Epithelial cell of esophagus (primary cell): ENCODE measurements at regions not wholly inside any gene's neighbourhood (a gene's known extent, or its start where the extent isn't known, plus 50 kb on each side); places are given as distances from the start of the nearest gene placed in this dataset.
"Not testable (repeated sequence)": the region's sequence is repeated elsewhere in the genome, so short reads cannot be mapped to it uniquely, and the experiment has no call there.

Source experiments
- DNase-seq: peaks from one replicate; pipeline ENCODE4 v3.0.0; 2010; ENCODE audit warnings: low read depth
- H3K4me3 ChIP-seq: 2 replicates; pipeline ENCODE4 v1.5.1; 2011; ENCODE audit warnings: mild to moderate bottlenecking, low read length, control low read depth
- TF ChIP-seq, protein P1 (sequence below): IDR thresholded peaks from 2 replicates; pipeline ENCODE4 v1.5.1; 2011; ENCODE audit warnings: low read depth, mild to moderate bottlenecking, low read length, control low read depth, inconsistent platforms; ENCODE audit not compliant: insufficient read depth; ENCODE audit errors: missing control alignments

DNA sequence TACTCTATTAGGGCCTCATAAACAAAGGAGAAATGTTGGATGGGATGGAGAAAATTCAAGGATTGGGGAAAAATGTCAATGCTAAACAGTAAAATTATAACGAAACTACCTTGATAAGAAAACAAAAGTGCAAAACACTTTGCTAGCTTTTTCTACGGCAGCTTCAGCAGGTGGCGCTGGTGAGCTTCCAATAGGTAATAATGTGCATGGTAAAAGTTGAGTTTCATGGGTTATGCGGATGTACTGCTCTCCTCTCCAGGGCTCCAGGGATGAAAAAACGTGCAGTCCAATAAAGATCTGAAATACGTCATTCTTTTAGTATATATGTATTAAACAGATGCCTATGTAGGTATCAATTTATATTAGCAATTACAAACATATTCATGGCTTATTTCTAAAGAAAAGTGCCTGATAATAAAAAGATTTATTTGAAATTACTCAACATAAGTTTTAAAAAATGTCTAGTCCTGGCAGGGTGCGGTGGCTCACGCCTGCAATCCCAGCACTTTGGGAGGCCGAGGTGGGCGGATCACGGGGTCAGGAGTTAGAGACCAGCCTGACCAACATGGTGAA is 239.6 kb downstream of the GRXCR1 start:
- H3K4me3 ChIP-seq = no peak overlapping the region
- peak; percentile 72 for DNase-seq
- TF ChIP-seq, protein P1, sequence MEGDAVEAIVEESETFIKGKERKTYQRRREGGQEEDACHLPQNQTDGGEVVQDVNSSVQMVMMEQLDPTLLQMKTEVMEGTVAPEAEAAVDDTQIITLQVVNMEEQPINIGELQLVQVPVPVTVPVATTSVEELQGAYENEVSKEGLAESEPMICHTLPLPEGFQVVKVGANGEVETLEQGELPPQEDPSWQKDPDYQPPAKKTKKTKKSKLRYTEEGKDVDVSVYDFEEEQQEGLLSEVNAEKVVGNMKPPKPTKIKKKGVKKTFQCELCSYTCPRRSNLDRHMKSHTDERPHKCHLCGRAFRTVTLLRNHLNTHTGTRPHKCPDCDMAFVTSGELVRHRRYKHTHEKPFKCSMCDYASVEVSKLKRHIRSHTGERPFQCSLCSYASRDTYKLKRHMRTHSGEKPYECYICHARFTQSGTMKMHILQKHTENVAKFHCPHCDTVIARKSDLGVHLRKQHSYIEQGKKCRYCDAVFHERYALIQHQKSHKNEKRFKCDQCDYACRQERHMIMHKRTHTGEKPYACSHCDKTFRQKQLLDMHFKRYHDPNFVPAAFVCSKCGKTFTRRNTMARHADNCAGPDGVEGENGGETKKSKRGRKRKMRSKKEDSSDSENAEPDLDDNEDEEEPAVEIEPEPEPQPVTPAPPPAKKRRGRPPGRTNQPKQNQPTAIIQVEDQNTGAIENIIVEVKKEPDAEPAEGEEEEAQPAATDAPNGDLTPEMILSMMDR = peak; percentile 90

- TF ChIP-seq, protein P1 = no peak
- DNase-seq = peak; percentile 19
- H3K4me3 ChIP-seq = no peak overlapping the region
Measured at GRCh38 chr4:43133566-43133965, 241.1 kb downstream of the GRXCR1 start.

DNA sequence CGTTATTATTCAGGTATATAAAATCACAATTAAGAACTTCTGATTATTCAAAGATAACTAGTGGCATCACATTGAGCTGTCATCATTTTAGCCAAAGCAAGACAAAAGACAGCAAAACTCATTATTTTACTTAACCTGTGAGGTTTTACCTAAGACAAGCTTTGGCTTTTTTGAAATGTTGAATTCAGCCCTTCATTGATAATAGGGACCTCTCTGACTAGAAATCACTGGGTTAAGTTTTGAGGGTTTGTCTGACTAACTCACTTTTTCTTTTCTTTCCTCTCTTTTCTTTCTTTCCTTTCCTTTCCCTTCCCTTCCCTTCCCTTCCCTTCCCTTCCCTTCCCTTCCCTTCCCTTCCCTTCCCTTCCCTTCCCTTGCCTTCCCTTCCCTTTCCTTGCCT is 244.2 kb downstream of the GRXCR1 start:
- no peak for DNase-seq
- TF ChIP-seq, protein P1 = no peak
- no peak overlapping the region for H3K4me3 ChIP-seq

GRCh38 chr4:43146198-43146597 is 253.7 kb downstream of the GRXCR1 start:
- no peak overlapping the region for H3K4me3 ChIP-seq
- no peak for DNase-seq
- TF ChIP-seq, protein P1 = no peak

DNA sequence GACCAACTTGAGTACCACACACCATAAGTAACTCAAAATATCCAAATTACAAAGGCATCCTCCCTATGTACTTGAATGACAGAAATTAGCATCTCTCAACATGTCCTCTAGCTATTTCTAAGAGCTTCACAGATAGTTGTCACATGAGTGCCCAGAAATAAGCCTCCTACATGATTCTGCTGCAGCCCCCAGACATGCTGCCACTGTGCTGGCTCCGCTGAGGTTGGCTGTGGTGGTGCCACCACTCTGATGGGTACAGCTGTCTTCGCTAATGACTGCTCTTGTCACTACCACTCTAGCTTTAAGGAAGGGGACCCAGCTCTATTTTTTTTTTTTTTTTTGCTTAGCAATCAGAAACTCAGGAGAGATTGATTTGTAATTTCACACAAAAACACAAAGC is 256.0 kb downstream of the GRXCR1 start:
- TF ChIP-seq, protein P1 = no peak
- DNase-seq = no peak
- no peak overlapping the region for H3K4me3 ChIP-seq

- H3K4me3 ChIP-seq = no peak overlapping the region
- TF ChIP-seq, protein P1 = no peak
- DNase-seq = no peak
Measured at GRCh38 chr4:43163101-43163792, 270.7 kb downstream of the GRXCR1 start.

DNA sequence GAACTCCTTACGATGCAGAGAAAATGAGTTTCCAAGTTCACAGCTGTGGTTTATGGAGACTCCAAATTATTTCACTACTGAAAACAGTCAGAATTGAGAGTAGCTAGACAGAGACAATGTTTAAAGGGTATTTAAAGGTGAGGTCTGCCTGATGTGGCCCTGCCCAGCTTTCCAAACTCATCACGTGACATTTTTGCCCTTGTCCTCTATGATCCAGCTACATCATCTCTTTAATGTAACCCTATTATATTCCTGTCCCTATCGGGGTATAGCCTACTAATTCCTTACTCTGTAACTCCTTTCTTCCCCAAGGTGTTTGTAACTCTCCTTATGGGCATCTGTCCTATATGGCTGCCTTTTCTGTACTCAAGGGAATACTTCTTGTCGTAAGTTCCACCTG is 297.2 kb downstream of the GRXCR1 start:
- H3K4me3 ChIP-seq = no peak overlapping the region
- TF ChIP-seq, protein P1 = no peak
- no peak for DNase-seq

DNA sequence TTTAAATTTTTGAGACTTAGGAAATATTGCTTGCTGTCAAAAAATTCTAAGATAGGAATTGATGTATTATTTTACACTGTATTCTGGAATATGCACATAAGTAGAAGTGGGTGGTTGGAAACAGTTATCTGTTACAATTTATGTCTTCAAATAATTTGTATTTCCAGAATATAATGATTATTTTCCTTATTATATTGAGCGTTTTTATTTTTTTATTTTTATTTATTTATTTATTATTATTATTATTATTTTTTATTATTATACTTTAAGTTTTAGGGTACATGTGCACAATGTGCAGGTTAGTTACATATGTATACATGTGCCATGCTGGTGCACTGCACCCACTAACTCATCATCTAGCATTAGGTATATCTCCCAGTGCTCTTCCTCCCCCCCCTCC is 320.1 kb downstream of the GRXCR1 start:
- not testable (repeated sequence) for H3K4me3 ChIP-seq, DNase-seq
